ENCODE measurements at regions not wholly inside any gene's neighbourhood (a gene's known extent, or its start where the extent isn't known, plus 50 kb on each side); places are given as distances from the start of the nearest gene placed in this dataset.

GRCh38 chr10:62959553-62959952 is 143.4 kb upstream of the EGR2 start:
- intact Hi-C loops (cut with DNase I): no loop called here
- Histone ChIP-seq H3K9me3 (ENCODE audit: control insufficient read depth in 2 of 3, insufficient read depth in 1 of 3, low read length in 3 of 3) (no peaks in the 10 kb centered on the region), H3K27me3 (ENCODE audit: control insufficient read depth, insufficient read depth, low read length) (no peaks in the 10 kb centered on the region), H3K4me3 (ENCODE audit: low read length in 3 of 3) (no peak overlapping the region), H3K27ac (ENCODE audit: low read depth in 2 of 2, low read length in 2 of 2) (no peak overlapping the region), H3K9ac (ENCODE audit: low read length in 3 of 3) (no peak overlapping the region), H3K4me1 (ENCODE audit: control insufficient read depth in 2 of 3, insufficient read depth in 2 of 3, low read depth in 1 of 3, low read length in 3 of 3) (no peaks in the 10 kb centered on the region), H3K36me3 (ENCODE audit: control insufficient read depth in 2 of 3, insufficient read depth in 3 of 3, low read length in 3 of 3) (no peaks in the 10 kb centered on the region)
- TF ChIP-seq CTCF (IDR thresholded peaks at IDR 0.05; ENCODE audit: borderline replicate concordance, extremely low read depth, insufficient read depth): no peak
- no peak for DNase-seq
- FAIRE-seq: no peak

GRCh38 chr10:62958980-62959379 is 142.8 kb upstream of the EGR2 start:
- no peak for DNase-seq
- Histone ChIP-seq H3K4me3 (ENCODE audit: low read length in 3 of 3) (no peak overlapping the region), H3K9me3 (ENCODE audit: control insufficient read depth in 2 of 3, insufficient read depth in 1 of 3, low read length in 3 of 3) (no peaks in the 10 kb centered on the region), H3K9ac (ENCODE audit: low read length in 3 of 3) (no peak overlapping the region), H3K27me3 (ENCODE audit: control insufficient read depth, insufficient read depth, low read length) (no peaks in the 10 kb centered on the region), H3K36me3 (ENCODE audit: control insufficient read depth in 2 of 3, insufficient read depth in 3 of 3, low read length in 3 of 3) (no peaks in the 10 kb centered on the region), H3K4me1 (ENCODE audit: control insufficient read depth in 2 of 3, insufficient read depth in 2 of 3, low read depth in 1 of 3, low read length in 3 of 3) (no peaks in the 10 kb centered on the region), H3K27ac (ENCODE audit: low read depth in 2 of 2, low read length in 2 of 2) (no peak overlapping the region)
- no peak for TF ChIP-seq CTCF (IDR thresholded peaks at IDR 0.05; ENCODE audit: borderline replicate concordance, extremely low read depth, insufficient read depth)
- intact Hi-C loops (cut with DNase I): no loop called here
- FAIRE-seq: no peak

DNA sequence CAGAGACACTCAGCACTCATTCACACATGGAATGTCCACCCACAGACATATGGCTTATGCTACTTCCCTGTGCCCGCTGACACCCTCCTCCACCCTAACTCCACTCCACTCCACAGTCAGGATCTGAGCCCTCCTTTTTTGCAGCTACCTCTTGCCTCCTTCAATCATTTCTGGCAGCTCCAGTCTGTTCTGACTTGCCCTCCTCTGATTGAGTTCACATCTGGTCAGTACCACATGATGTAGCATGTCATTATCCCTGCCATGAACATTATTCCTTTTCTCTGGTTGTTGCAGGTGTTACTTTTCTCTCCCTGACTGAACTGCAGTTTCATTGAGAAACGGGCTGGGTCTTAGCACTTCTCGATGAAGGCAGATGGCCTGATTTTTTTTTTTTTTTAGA is 130.1 kb upstream of the EGR2 start:
- FAIRE-seq (no peak), DNase-seq (no peak)
- no peak for TF ChIP-seq CTCF (IDR thresholded peaks at IDR 0.05; ENCODE audit: borderline replicate concordance, extremely low read depth, insufficient read depth)
- Histone ChIP-seq H3K9ac (ENCODE audit: low read length in 3 of 3) (no peak overlapping the region), H3K36me3 (ENCODE audit: control insufficient read depth in 2 of 3, insufficient read depth in 3 of 3, low read length in 3 of 3) (no peaks in the 10 kb centered on the region), H3K27ac (ENCODE audit: low read depth in 2 of 2, low read length in 2 of 2) (no peak overlapping the region), H3K4me3 (ENCODE audit: low read length in 3 of 3) (no peak overlapping the region), H3K27me3 (ENCODE audit: control insufficient read depth, insufficient read depth, low read length) (no peaks in the 10 kb centered on the region), H3K4me1 (ENCODE audit: control insufficient read depth in 2 of 3, insufficient read depth in 2 of 3, low read depth in 1 of 3, low read length in 3 of 3) (no peaks in the 10 kb centered on the region), H3K9me3 (ENCODE audit: control insufficient read depth in 2 of 3, insufficient read depth in 1 of 3, low read length in 3 of 3) (no peaks in the 10 kb centered on the region)
- intact Hi-C loops (cut with DNase I): no loop called here

GRCh38 chr10:62939698-62940097 is 123.5 kb upstream of the EGR2 start:
- no peak for DNase-seq
- no peaks in the 10 kb centered on the region for H3K4me1 ChIP-seq (ENCODE audit: control insufficient read depth in 2 of 3, insufficient read depth in 2 of 3, low read depth in 1 of 3, low read length in 3 of 3)
- no peak overlapping the region for H3K4me3 ChIP-seq (ENCODE audit: low read length in 3 of 3)
- intact Hi-C loops (cut with DNase I): no loop called here
- no peaks in the 10 kb centered on the region for H3K27me3 ChIP-seq (ENCODE audit: control insufficient read depth, insufficient read depth, low read length)
- no peaks in the 10 kb centered on the region for H3K36me3 ChIP-seq (ENCODE audit: control insufficient read depth in 2 of 3, insufficient read depth in 3 of 3, low read length in 3 of 3)
- no peaks in the 10 kb centered on the region for H3K9me3 ChIP-seq (ENCODE audit: control insufficient read depth in 2 of 3, insufficient read depth in 1 of 3, low read length in 3 of 3)
- H3K27ac ChIP-seq (ENCODE audit: low read depth in 2 of 2, low read length in 2 of 2): no peak overlapping the region
- no peak overlapping the region for H3K9ac ChIP-seq (ENCODE audit: low read length in 3 of 3)
- TF ChIP-seq CTCF (IDR thresholded peaks at IDR 0.05; ENCODE audit: borderline replicate concordance, extremely low read depth, insufficient read depth): no peak
- no peak for FAIRE-seq

Measured in kidney (tissue), 13 donors.